ENCODE measurements at regions not wholly inside any gene's neighbourhood (a gene's known extent, or its start where the extent isn't known, plus 50 kb on each side); places are given as distances from the start of the nearest gene placed in this dataset.

DNA sequence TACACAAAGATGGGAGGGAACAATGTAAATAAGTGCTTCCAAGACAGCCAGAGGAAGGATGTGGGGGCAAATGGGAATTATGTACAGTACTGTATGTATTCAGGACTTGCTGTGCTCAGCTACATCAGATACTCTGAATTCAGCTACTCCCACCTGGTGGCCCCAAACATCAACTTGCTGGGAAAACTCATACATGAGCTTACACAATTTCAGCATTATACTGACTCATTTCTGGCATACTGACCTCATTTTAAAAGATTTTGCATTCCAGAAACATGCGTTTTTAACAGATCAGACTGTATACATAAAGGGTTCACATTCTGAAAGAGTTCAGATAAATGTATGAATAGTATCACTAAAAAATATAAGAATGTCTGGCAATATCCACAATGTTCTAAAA lies 59.7 kb downstream of the GPX5 start:
- Histone ChIP-seq H3K27ac (ENCODE audit: low read depth, low read length) (no peak overlapping the region), H3K27me3 (ENCODE audit: control insufficient read depth, insufficient read depth, low read length) (peaks cover 3% of the 10 kb centered on the region), H3K9me3 (ENCODE audit: control insufficient read depth, insufficient read depth, low read length) (no peaks in the 10 kb centered on the region), H3K4me3 (ENCODE audit: low read depth, low read length) (no peak overlapping the region)
- TF ChIP-seq, protein P1, sequence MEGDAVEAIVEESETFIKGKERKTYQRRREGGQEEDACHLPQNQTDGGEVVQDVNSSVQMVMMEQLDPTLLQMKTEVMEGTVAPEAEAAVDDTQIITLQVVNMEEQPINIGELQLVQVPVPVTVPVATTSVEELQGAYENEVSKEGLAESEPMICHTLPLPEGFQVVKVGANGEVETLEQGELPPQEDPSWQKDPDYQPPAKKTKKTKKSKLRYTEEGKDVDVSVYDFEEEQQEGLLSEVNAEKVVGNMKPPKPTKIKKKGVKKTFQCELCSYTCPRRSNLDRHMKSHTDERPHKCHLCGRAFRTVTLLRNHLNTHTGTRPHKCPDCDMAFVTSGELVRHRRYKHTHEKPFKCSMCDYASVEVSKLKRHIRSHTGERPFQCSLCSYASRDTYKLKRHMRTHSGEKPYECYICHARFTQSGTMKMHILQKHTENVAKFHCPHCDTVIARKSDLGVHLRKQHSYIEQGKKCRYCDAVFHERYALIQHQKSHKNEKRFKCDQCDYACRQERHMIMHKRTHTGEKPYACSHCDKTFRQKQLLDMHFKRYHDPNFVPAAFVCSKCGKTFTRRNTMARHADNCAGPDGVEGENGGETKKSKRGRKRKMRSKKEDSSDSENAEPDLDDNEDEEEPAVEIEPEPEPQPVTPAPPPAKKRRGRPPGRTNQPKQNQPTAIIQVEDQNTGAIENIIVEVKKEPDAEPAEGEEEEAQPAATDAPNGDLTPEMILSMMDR (IDR thresholded peaks at IDR 0.05; ENCODE audit: low read depth, low read length): peak; percentile 15; the same call in 1 of the 2 replicates
- DNase-seq (ENCODE audit: low read depth, low spot score): no peak
- ChIA-PET CTCF (interaction anchor here (0.5 kb wide), 2 partner anchors 144 to 716 kb away, joined by 3 to 4 read pairs; no protein-coding TSS in a partner anchor), POLR2A (no interaction called here)

DNA sequence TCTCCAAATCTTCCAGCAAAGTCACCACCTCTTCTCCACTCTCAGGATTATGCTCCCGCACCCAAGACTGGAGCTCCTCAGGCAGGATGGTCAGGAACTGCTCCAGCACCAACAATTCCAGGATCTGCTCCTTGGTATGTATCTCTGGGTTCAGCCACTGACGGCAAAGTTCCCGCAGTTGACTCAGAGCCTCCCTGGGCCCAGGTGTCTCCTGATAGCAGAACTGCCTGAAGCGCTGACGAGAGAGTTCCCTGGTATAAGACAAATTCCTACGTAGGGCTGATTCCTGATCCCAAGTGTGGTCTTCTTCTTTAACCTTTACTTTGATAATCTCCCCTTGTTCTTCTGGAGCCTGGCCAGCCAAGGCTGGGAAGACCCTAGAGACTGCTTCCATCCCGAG lies 60.6 kb downstream of the GPX5 start:
- TF ChIP-seq, protein P1 (IDR thresholded peaks at IDR 0.05; ENCODE audit: low read depth, low read length): no peak
- ChIA-PET POLR2A (no interaction called here), CTCF (no interaction called here)
- Histone ChIP-seq H3K9me3 (ENCODE audit: control insufficient read depth, insufficient read depth, low read length) (no peaks in the 10 kb centered on the region), H3K27me3 (ENCODE audit: control insufficient read depth, insufficient read depth, low read length) (peaks cover 3% of the 10 kb centered on the region), H3K27ac (ENCODE audit: low read depth, low read length) (no peak overlapping the region), H3K4me3 (ENCODE audit: low read depth, low read length) (no peak overlapping the region)
- no peak for DNase-seq (ENCODE audit: low read depth, low spot score)

DNA sequence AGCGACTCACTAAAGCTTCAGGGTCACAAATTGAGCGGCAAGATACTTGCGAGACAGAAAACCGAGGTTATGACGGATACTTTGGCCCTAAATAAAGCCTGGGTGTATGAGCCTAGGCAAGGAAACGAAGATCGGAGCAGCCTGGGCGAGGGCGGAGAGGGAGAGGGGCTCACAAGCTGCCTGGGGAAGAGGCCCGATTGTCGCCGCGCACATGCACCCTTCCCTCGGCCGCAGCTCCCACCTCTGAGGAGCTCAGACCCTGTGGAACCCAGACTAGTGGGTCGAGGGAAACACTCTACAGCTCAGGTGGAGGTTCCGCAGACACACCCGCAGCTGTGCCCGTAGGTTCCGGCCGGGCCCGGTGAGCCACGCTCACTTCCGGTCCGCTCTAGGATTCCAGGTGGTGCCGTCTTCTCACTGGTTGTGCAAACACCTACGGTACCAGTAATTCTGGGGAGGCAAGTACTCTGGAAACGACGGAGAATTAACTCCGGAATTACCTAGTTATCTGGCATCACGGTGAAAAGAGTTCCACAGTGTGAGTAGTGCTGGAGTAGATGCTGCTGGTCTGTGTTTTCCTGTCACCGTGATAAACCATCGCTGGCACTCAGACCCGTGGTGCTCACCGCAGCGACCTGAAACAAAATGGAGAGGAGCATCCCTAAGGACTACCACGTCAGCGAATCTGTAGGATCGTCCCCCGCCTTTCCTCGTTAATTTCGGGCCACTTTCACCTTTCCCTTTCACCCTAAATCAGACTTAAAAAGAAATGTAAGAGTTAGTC lies 61.5 kb downstream of the GPX5 start:
- DNase-seq (ENCODE audit: low read depth, low spot score): no peak
- POLR2A ChIA-PET: no interaction called here
- Histone ChIP-seq H3K27me3 (ENCODE audit: control insufficient read depth, insufficient read depth, low read length) (peaks cover 3% of the 10 kb centered on the region), H3K27ac (ENCODE audit: low read depth, low read length) (no peak overlapping the region), H3K9me3 (ENCODE audit: control insufficient read depth, insufficient read depth, low read length) (no peaks in the 10 kb centered on the region), H3K4me3 (ENCODE audit: low read depth, low read length) (peak overlapping the region; percentile 63)
- TF ChIP-seq, protein P1 (IDR thresholded peaks at IDR 0.05; ENCODE audit: low read depth, low read length): no peak
- CTCF ChIA-PET: no interaction called here

DNA sequence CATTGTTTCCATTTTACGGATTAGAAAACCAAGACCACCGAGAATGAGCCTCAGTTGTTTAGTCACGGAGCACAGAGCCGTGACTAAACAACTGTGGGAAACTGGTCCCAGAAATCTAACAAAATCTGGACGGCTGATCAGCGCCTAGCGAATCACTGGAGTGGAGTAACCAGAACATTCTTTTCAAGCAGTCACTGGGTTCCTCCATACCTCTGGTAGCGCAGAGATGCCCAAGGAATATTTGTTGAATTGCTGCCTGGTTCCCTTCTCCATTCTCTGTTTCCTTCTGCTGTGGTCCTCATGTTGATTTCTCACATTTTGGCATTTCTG lies 62.0 kb downstream of the GPX5 start:
- no peak overlapping the region for H3K27ac ChIP-seq (ENCODE audit: low read depth, low read length)
- TF ChIP-seq, protein P1 (IDR thresholded peaks at IDR 0.05; ENCODE audit: low read depth, low read length): no peak
- ChIA-PET POLR2A (no interaction called here), CTCF (no interaction called here)
- H3K9me3 ChIP-seq (ENCODE audit: control insufficient read depth, insufficient read depth, low read length): no peaks in the 10 kb centered on the region
- peaks cover 3% of the 10 kb centered on the region for H3K27me3 ChIP-seq (ENCODE audit: control insufficient read depth, insufficient read depth, low read length)
- H3K4me3 ChIP-seq (ENCODE audit: low read depth, low read length): peak overlapping the region; percentile 63; the same call in 1 of the 2 replicates
- no peak for DNase-seq (ENCODE audit: low read depth, low spot score)

DNA sequence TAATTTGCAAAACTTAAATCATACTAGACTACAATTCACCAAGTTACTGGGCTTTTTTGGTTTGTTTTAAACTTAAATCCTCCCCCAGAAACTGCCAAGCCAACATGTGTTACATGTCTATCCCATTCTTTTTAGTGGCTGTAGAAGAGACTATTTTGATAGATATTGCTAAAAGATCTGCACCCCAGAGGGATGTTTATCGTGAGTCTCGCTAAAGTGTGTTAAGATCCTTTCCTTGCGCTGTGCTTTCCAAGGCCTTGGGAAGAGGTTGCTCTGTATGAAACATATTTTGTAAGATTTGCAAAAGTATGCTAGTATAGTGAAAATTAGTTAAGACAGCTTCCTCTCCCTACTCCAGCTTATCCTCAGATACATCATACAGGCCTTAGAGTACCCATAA lies 63.0 kb downstream of the GPX5 start:
- no peaks in the 10 kb centered on the region for H3K9me3 ChIP-seq (ENCODE audit: control insufficient read depth, insufficient read depth, low read length)
- no peak overlapping the region for H3K4me3 ChIP-seq (ENCODE audit: low read depth, low read length)
- POLR2A ChIA-PET: no interaction called here
- CTCF ChIA-PET: no interaction called here
- TF ChIP-seq, protein P1 (IDR thresholded peaks at IDR 0.05; ENCODE audit: low read depth, low read length): no peak
- no peak for DNase-seq (ENCODE audit: low read depth, low spot score)
- peaks cover 3% of the 10 kb centered on the region for H3K27me3 ChIP-seq (ENCODE audit: control insufficient read depth, insufficient read depth, low read length)
- no peak overlapping the region for H3K27ac ChIP-seq (ENCODE audit: low read depth, low read length)
